ENCODE measurements at regions not wholly inside any gene's neighbourhood (a gene's known extent, or its start where the extent isn't known, plus 50 kb on each side); places are given as distances from the start of the nearest gene placed in this dataset.

- DNase-seq (ENCODE audit: low read depth), result no peak
Observed at GRCh38 chr20:63128367-63128766, 87.6 kb downstream of the YTHDF1 start.

- DNase-seq (ENCODE audit: low read depth), result no peak
Observed at GRCh38 chr20:63127700-63128364, 88.1 kb downstream of the YTHDF1 start.

- DNase-seq (ENCODE audit: low read depth), result no peak
Observed at GRCh38 chr20:63126876-63127699, 88.8 kb downstream of the YTHDF1 start.

GRCh38 chr20:63125838-63126601, 89.9 kb downstream of the YTHDF1 start:
- DNase-seq (ENCODE audit: low read depth), result no peak

GRCh38 chr20:63125581-63125837, 90.4 kb downstream of the YTHDF1 start:
- no peak for DNase-seq (ENCODE audit: low read depth)

- DNase-seq (ENCODE audit: low read depth), result no peak
Observed at GRCh38 chr20:63124782-63125580, 91.0 kb downstream of the YTHDF1 start.

- DNase-seq (ENCODE audit: low read depth), result no peak
Observed at GRCh38 chr20:63124092-63124781, 91.7 kb downstream of the YTHDF1 start.

- no peak for DNase-seq (ENCODE audit: low read depth)
Observed at GRCh38 chr20:63123331-63123741, 92.6 kb downstream of the YTHDF1 start.

- DNase-seq (ENCODE audit: low read depth), result no peak
Observed at GRCh38 chr20:63122626-63123025, 93.3 kb downstream of the YTHDF1 start.

- no peak for DNase-seq (ENCODE audit: low read depth)
Observed at GRCh38 chr20:63121749-63122405, 94.1 kb downstream of the YTHDF1 start.

GRCh38 chr20:63121246-63121645, 94.7 kb downstream of the YTHDF1 start:
- DNase-seq (ENCODE audit: low read depth), result no peak

GRCh38 chr20:63120808-63121090, 95.2 kb downstream of the YTHDF1 start:
- no peak for DNase-seq (ENCODE audit: low read depth)

GRCh38 chr20:63119963-63120807, 95.7 kb downstream of the YTHDF1 start:
- DNase-seq (ENCODE audit: low read depth), result no peak

GRCh38 chr20:63119121-63119962, 96.6 kb downstream of the YTHDF1 start:
- no peak for DNase-seq (ENCODE audit: low read depth)

- no peak for DNase-seq (ENCODE audit: low read depth)
Observed at GRCh38 chr20:63118303-63119120, 97.4 kb downstream of the YTHDF1 start.

GRCh38 chr20:63117661-63118302, 98.1 kb downstream of the YTHDF1 start:
- no peak for DNase-seq (ENCODE audit: low read depth)

GRCh38 chr20:63117151-63117550, 98.8 kb downstream of the YTHDF1 start:
- DNase-seq (ENCODE audit: low read depth), result no peak

Measured in activated T-helper 1 cell treated with Interleukin-2 at 50 U/mL for 16 hours (primary cell).